HG03045 (cell line): ENCODE measurements at regions not wholly inside any gene's neighbourhood (a gene's known extent, or its start where the extent isn't known, plus 50 kb on each side); places are given as distances from the start of the nearest gene placed in this dataset.

ENCODE experiments used
- ATAC-seq: cut with Tn5 transposase; IDR thresholded peaks from one replicate; pipeline ENCODE4 v1.9.1; 2021; ENCODE audit warnings: mild to moderate bottlenecking, moderate library complexity; ENCODE audit not compliant: unreplicated experiment

- no peak for ATAC-seq
These were observed 993.0 kb upstream of the LCORL start for GRCh38 chr4:19014594-19014993.

- ATAC-seq: no peak
These were observed 989.2 kb upstream of the LCORL start for GRCh38 chr4:19010761-19011160.

- ATAC-seq: no peak
These were observed 988.3 kb upstream of the LCORL start for GRCh38 chr4:19009881-19010280.

- no peak for ATAC-seq
These were observed 983.7 kb upstream of the LCORL start for GRCh38 chr4:19005211-19005610.

- ATAC-seq: no peak
These were observed 980.6 kb upstream of the LCORL start for GRCh38 chr4:19002170-19002569.

GRCh38 chr4:18999595-18999994 is 978.0 kb upstream of the LCORL start:
- no peak for ATAC-seq

GRCh38 chr4:18981234-18981615 is 959.7 kb upstream of the LCORL start:
- no peak for ATAC-seq

GRCh38 chr4:18980516-18981233 is 959.1 kb upstream of the LCORL start:
- no peak for ATAC-seq

- no peak for ATAC-seq
These were observed 955.3 kb upstream of the LCORL start for GRCh38 chr4:18976884-18977283.

GRCh38 chr4:18975916-18976808 is 954.6 kb upstream of the LCORL start:
- ATAC-seq: no peak

GRCh38 chr4:18973296-18973695 is 951.7 kb upstream of the LCORL start:
- no peak for ATAC-seq

- no peak for ATAC-seq
These were observed 940.3 kb upstream of the LCORL start for GRCh38 chr4:18961879-18962278.

GRCh38 chr4:18961266-18961665 is 939.7 kb upstream of the LCORL start:
- no peak for ATAC-seq

GRCh38 chr4:18957716-18958115 is 936.2 kb upstream of the LCORL start:
- no peak for ATAC-seq

GRCh38 chr4:18954538-18954937 is 933.0 kb upstream of the LCORL start:
- no peak for ATAC-seq

GRCh38 chr4:18953613-18954012 is 932.1 kb upstream of the LCORL start:
- ATAC-seq: no peak

- ATAC-seq: no peak
These were observed 923.9 kb upstream of the LCORL start for GRCh38 chr4:18945464-18945863.

- ATAC-seq: no peak
These were observed 921.3 kb upstream of the LCORL start for GRCh38 chr4:18942874-18943273.

- ATAC-seq: no peak
These were observed 917.0 kb upstream of the LCORL start for GRCh38 chr4:18938343-18939099.

- ATAC-seq: no peak
These were observed 916.2 kb upstream of the LCORL start for GRCh38 chr4:18937746-18938145.

- ATAC-seq: no peak
These were observed 915.5 kb upstream of the LCORL start for GRCh38 chr4:18937080-18937479.
